MM.1S (cell line): ENCODE measurements at regions not wholly inside any gene's neighbourhood (a gene's known extent, or its start where the extent isn't known, plus 50 kb on each side); places are given as distances from the start of the nearest gene placed in this dataset.

ENCODE experiments used
- DNase-seq: peaks from one replicate; pipeline ENCODE4 v3.0.0-alpha.2; 2015
- H2AFZ ChIP-seq: fragments of 300-600 bp; sonication (generic); 2 replicates; pipeline ENCODE4 v1.6.0; 2016; ENCODE audit warnings: antibody characterized with exemption, low read length
- H3F3A ChIP-seq: fragments of 300-600 bp; sonication (generic); 2 replicates; pipeline ENCODE4 v1.6.1; 2016; ENCODE audit warnings: mild to moderate bottlenecking, antibody characterized with exemption, low read length, moderate library complexity, mixed read lengths; ENCODE audit not compliant: insufficient read depth
- H3K27ac ChIP-seq: fragments of 300-600 bp; sonication (generic); 2 replicates; pipeline ENCODE4 v1.5.1; 2016; ENCODE audit warnings: mild to moderate bottlenecking, low read length
- H3K27me3 ChIP-seq: fragments of 300-600 bp; sonication (generic); replicated peaks from 2 replicates; pipeline ENCODE4 v1.6.0; 2016; ENCODE audit warnings: low read length; ENCODE audit not compliant: insufficient read depth
- H3K36me3 ChIP-seq: fragments of 300-600 bp; sonication (generic); replicated peaks from 2 replicates; pipeline ENCODE4 v1.6.1; 2016; ENCODE audit warnings: mild to moderate bottlenecking, low read length, mixed read lengths; ENCODE audit not compliant: insufficient read depth
- H3K4me1 ChIP-seq: fragments of 300-600 bp; sonication (generic); 2 replicates; pipeline ENCODE4 v1.6.1; 2016; ENCODE audit warnings: low read length, mixed read lengths
- H3K4me2 ChIP-seq: fragments of 300-600 bp; sonication (generic); 2 replicates; pipeline ENCODE4 v1.6.0; 2016; ENCODE audit warnings: low read depth, low read length
- H3K4me3 ChIP-seq: fragments of 300-600 bp; sonication (generic); 2 replicates; pipeline ENCODE4 v1.5.1; 2016; ENCODE audit warnings: low read length, mixed read lengths
- H3K79me2 ChIP-seq: fragments of 300-600 bp; sonication (generic); 2 replicates; pipeline ENCODE4 v1.6.1; 2016; ENCODE audit warnings: mixed run types, low read length, mixed read lengths
- H3K9ac ChIP-seq: fragments of 300-600 bp; sonication (generic); 2 replicates; pipeline ENCODE4 v1.6.1; 2016; ENCODE audit warnings: low read length, mixed read lengths
- H3K9me2 ChIP-seq: fragments of 300-600 bp; sonication (generic); replicated peaks from 2 replicates; pipeline ENCODE4 v1.6.1; 2016; ENCODE audit warnings: mild to moderate bottlenecking, low read length, mixed read lengths; ENCODE audit not compliant: insufficient read depth
- H3K9me3 ChIP-seq: fragments of 300-600 bp; sonication (generic); replicated peaks from 2 replicates; pipeline ENCODE4 v1.6.1; 2016; ENCODE audit warnings: mild to moderate bottlenecking, low read length, mixed read lengths; ENCODE audit not compliant: insufficient read depth
- H4K20me1 ChIP-seq: fragments of 300-600 bp; sonication (generic); 2 replicates; pipeline ENCODE4 v1.6.1; 2016; ENCODE audit warnings: mild to moderate bottlenecking, low read length, moderate library complexity, mixed read lengths; ENCODE audit not compliant: insufficient read depth
- EZH2 ChIP-seq: fragments of 300-600 bp; sonication (generic); optimal IDR thresholded peaks from 2 replicates; pipeline ENCODE3; 2017; ENCODE audit warnings: low read depth, mild to moderate bottlenecking, antibody characterized with exemption, low read length, mixed read lengths
- EZH2phosphoT487 ChIP-seq: fragments of 300-600 bp; sonication (generic); IDR thresholded peaks from 2 replicates; pipeline ENCODE4 v1.6.1; 2018; ENCODE audit warnings: antibody characterized with exemption, low read length
- TF ChIP-seq, protein P1 (sequence below): fragments of 300-600 bp; sonication (generic); IDR thresholded peaks from 2 replicates; pipeline ENCODE4 v1.5.1; 2016; ENCODE audit warnings: antibody characterized with exemption, low read length, mixed read lengths

GRCh38 chr5:129306725-129307124, 153.4 kb upstream of the ADAMTS19 start:
- Histone ChIP-seq H3K4me1 (no peaks in the 10 kb centered on the region), H3K4me2 (no peak overlapping the region), H3K9ac (no peak overlapping the region), H3K9me2 (no peaks in the 10 kb centered on the region), H3K36me3 (no peaks in the 10 kb centered on the region), H3K27ac (no peak overlapping the region), H4K20me1 (no peaks in the 10 kb centered on the region), H3K79me2 (no peaks in the 10 kb centered on the region), H3K9me3 (no peaks in the 10 kb centered on the region), H2AFZ (no peak overlapping the region), H3K27me3 (no peaks in the 10 kb centered on the region), H3K4me3 (no peak overlapping the region), H3F3A (no peaks in the 10 kb centered on the region)
- TF ChIP-seq, protein P1, sequence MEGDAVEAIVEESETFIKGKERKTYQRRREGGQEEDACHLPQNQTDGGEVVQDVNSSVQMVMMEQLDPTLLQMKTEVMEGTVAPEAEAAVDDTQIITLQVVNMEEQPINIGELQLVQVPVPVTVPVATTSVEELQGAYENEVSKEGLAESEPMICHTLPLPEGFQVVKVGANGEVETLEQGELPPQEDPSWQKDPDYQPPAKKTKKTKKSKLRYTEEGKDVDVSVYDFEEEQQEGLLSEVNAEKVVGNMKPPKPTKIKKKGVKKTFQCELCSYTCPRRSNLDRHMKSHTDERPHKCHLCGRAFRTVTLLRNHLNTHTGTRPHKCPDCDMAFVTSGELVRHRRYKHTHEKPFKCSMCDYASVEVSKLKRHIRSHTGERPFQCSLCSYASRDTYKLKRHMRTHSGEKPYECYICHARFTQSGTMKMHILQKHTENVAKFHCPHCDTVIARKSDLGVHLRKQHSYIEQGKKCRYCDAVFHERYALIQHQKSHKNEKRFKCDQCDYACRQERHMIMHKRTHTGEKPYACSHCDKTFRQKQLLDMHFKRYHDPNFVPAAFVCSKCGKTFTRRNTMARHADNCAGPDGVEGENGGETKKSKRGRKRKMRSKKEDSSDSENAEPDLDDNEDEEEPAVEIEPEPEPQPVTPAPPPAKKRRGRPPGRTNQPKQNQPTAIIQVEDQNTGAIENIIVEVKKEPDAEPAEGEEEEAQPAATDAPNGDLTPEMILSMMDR = no peak
- TF ChIP-seq EZH2 = no peak
- TF ChIP-seq EZH2phosphoT487 = no peak
- DNase-seq = no peak

DNA sequence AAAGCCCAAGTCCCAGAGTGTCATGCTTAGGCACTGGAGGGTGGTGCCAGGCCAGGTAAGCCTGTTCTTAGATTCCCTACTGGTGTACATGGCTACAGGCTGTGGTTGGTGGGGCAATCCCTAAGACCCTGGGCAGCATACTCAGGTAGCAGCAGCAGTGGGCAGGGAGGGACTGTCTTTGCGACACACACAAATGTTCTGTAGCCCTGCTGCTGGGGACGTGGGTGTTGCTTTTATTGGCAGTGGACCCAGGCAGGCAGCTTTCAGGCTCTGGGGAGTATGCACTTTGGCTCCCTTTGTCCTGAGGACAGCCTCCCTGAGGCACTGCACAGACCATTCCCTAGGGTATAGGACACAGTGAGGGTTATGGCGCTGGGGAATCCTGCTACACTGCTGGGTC, 137.1 kb upstream of the ADAMTS19 start:
- no peak overlapping the region for H3K27ac ChIP-seq
- no peaks in the 10 kb centered on the region for H3F3A ChIP-seq
- no peaks in the 10 kb centered on the region for H3K4me1 ChIP-seq
- H3K4me3 ChIP-seq = no peak overlapping the region
- H4K20me1 ChIP-seq = no peaks in the 10 kb centered on the region
- no peaks in the 10 kb centered on the region for H3K36me3 ChIP-seq
- no peaks in the 10 kb centered on the region for H3K27me3 ChIP-seq
- no peak overlapping the region for H2AFZ ChIP-seq
- DNase-seq = no peak
- TF ChIP-seq, protein P1 = no peak
- TF ChIP-seq EZH2phosphoT487 = no peak
- TF ChIP-seq EZH2 = no peak
- H3K9me2 ChIP-seq = no peaks in the 10 kb centered on the region
- no peak overlapping the region for H3K4me2 ChIP-seq
- H3K9ac ChIP-seq = no peak overlapping the region
- no peaks in the 10 kb centered on the region for H3K79me2 ChIP-seq
- no peaks in the 10 kb centered on the region for H3K9me3 ChIP-seq

DNA sequence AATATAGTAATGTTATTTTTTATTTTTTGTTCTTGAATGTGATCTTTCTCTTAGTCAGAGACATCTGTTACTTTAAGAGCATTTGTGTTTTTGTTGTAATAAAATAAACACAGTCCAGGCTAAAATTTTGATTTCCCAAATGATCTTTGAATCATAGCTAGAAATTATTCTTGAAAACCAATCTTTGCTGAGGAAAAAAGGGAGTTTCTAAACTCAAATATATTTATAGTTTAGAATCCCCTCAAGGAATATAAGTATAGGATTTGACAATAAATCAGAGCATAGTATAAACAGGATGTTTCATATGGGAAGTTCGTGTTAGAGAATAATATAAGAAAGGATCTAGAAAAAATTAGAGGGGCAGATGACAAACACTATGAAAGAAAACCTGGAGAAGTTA, 118.8 kb upstream of the ADAMTS19 start:
- Histone ChIP-seq H2AFZ (no peak overlapping the region), H3K9me3 (no peaks in the 10 kb centered on the region), H3K9me2 (no peaks in the 10 kb centered on the region), H3K4me2 (no peak overlapping the region), H3K4me3 (no peak overlapping the region), H3K9ac (no peak overlapping the region), H4K20me1 (no peaks in the 10 kb centered on the region), H3K27ac (no peak overlapping the region), H3K4me1 (peaks cover 7% of the 10 kb centered on the region; the same call in 1 of the 2 replicates), H3K79me2 (no peaks in the 10 kb centered on the region), H3F3A (no peaks in the 10 kb centered on the region), H3K36me3 (no peaks in the 10 kb centered on the region), H3K27me3 (no peaks in the 10 kb centered on the region)
- TF ChIP-seq, protein P1 = no peak
- TF ChIP-seq EZH2phosphoT487 (no peak), EZH2 (no peak)
- DNase-seq = no peak
